HEK293T (cell line): ENCODE measurements at regions not wholly inside any gene's neighbourhood (a gene's known extent, or its start where the extent isn't known, plus 50 kb on each side); places are given as distances from the start of the nearest gene placed in this dataset.

Experiments
- CTCF ChIA-PET: fragments of 350-600 bp; formaldehyde crosslinking; extraction: SDS; loops from one replicate; lab custom pipeline; 2021; ENCODE audit warnings: antibody characterized with exemption, inconsistent platforms; lab: Yijun Ruan, JAX
- POLR2A ChIA-PET: fragments of 350-600 bp; formaldehyde crosslinking; extraction: SDS; loops from one replicate; lab custom pipeline; 2020; ENCODE audit warnings: antibody characterized with exemption, inconsistent platforms; lab: Yijun Ruan, JAX
- DNase-seq: peaks from one replicate; pipeline ENCODE4 v3.0.0; 2012; ENCODE audit warnings: mixed read lengths; ENCODE audit errors: extremely low spot score
- ARNT ChIP-seq: fragments of 450-650 bp; IDR thresholded peaks from 2 replicates; pipeline ENCODE4 v1.6.1; 2017; ENCODE audit warnings: mild to moderate bottlenecking
- BHLHE40 ChIP-seq: fragments of 450-650 bp; IDR thresholded peaks from 2 replicates; pipeline ENCODE4 v1.6.1; 2016; ENCODE audit warnings: mild to moderate bottlenecking, moderate library complexity, borderline replicate concordance
- CTBP1 ChIP-seq: fragments of 450-650 bp; IDR thresholded peaks from 2 replicates; pipeline ENCODE4 v1.6.1; 2016; ENCODE audit warnings: borderline replicate concordance
- ELF4 ChIP-seq: fragments of 450-650 bp; IDR thresholded peaks from 2 replicates; pipeline ENCODE4 v1.6.1; 2017; ENCODE audit warnings: antibody characterized with exemption
- FOXA1 ChIP-seq: fragments of 450-650 bp; IDR thresholded peaks from 2 replicates; pipeline ENCODE4 v1.6.1; 2016; ENCODE audit warnings: mild to moderate bottlenecking
- FOXK2 ChIP-seq: fragments of 450-650 bp; IDR thresholded peaks from 2 replicates; pipeline ENCODE4 v1.6.1; 2016; ENCODE audit warnings: mild to moderate bottlenecking
- FOXM1 ChIP-seq: fragments of 450-650 bp; IDR thresholded peaks from 2 replicates; pipeline ENCODE4 v1.6.1; 2017; ENCODE audit warnings: mild to moderate bottlenecking, borderline replicate concordance
- HDGF ChIP-seq: fragments of 450-650 bp; IDR thresholded peaks from 2 replicates; pipeline ENCODE4 v1.6.1; 2017; ENCODE audit warnings: antibody characterized with exemption, borderline replicate concordance
- L3MBTL2 ChIP-seq: fragments of 450-650 bp; conservative IDR thresholded peaks from 2 replicates; pipeline ENCODE4 v1.6.1; 2016; ENCODE audit warnings: mild to moderate bottlenecking
- LEF1 ChIP-seq: fragments of 450-650 bp; IDR thresholded peaks from 2 replicates; pipeline ENCODE4 v1.6.1; 2017; ENCODE audit warnings: mild to moderate bottlenecking, borderline replicate concordance
- NFRKB ChIP-seq: fragments of 450-650 bp; IDR thresholded peaks from 2 replicates; pipeline ENCODE4 v1.6.1; 2016; ENCODE audit warnings: mild to moderate bottlenecking, moderate library complexity
- PKNOX1 ChIP-seq: fragments of 450-650 bp; IDR thresholded peaks from 2 replicates; pipeline ENCODE4 v1.6.1; 2016
- SP1 ChIP-seq: fragments of 450-650 bp; IDR thresholded peaks from 2 replicates; pipeline ENCODE4 v1.6.1; 2017
- SUZ12 ChIP-seq: fragments of 450-650 bp; IDR thresholded peaks from 2 replicates; pipeline ENCODE4 v1.6.1; 2016; ENCODE audit warnings: mild to moderate bottlenecking
- TARDBP ChIP-seq: fragments of 450-650 bp; IDR thresholded peaks from 2 replicates; pipeline ENCODE4 v1.6.1; 2016
- ZNF384 ChIP-seq: fragments of 450-650 bp; IDR thresholded peaks from 2 replicates; pipeline ENCODE4 v1.6.1; 2016

GRCh38 chr1:87834151-87834550 lies 505.5 kb downstream of the LMO4 start:
- TF ChIP-seq FOXM1: no peak
- TF ChIP-seq SUZ12: no peak
- no peak for TF ChIP-seq TARDBP
- ChIA-PET CTCF (interaction anchor here (1.2 kb wide), 1 partner anchor 19 kb away, joined by 3 read pairs; no protein-coding TSS in a partner anchor), POLR2A (no interaction called here)
- no peak for DNase-seq

GRCh38 chr1:87834941-87835340 lies 506.3 kb downstream of the LMO4 start:
- DNase-seq: no peak
- POLR2A ChIA-PET: no interaction called here
- TF ChIP-seq LEF1 (no peak), FOXM1 (no peak), ARNT (no peak), TARDBP (no peak), BHLHE40 (no peak)
- CTCF ChIA-PET: no interaction called here

- TF ChIP-seq TARDBP (no peak), FOXM1 (no peak), BHLHE40 (no peak), CTBP1 (no peak), FOXA1 (no peak), L3MBTL2 (no peak), NFRKB (no peak), LEF1 (no peak), ZNF384 (no peak), SUZ12 (no peak), HDGF (no peak), ARNT (no peak), PKNOX1 (no peak), FOXK2 (no peak), SP1 (no peak)
- ChIA-PET CTCF (no interaction called here), POLR2A (no interaction called here)
- no peak for DNase-seq
Observed at GRCh38 chr1:87840767-87841166, 512.1 kb downstream of the LMO4 start.

- ChIA-PET CTCF (no interaction called here), POLR2A (no interaction called here)
- TF ChIP-seq ZNF384 (no peak), HDGF (no peak), TARDBP (no peak), SP1 (no peak)
- DNase-seq: no peak
Observed at GRCh38 chr1:87841332-87841731, 512.7 kb downstream of the LMO4 start.

GRCh38 chr1:87842156-87842555 lies 513.5 kb downstream of the LMO4 start:
- TF ChIP-seq PKNOX1: no peak
- TF ChIP-seq BHLHE40: no peak
- no peak for TF ChIP-seq FOXA1
- TF ChIP-seq TARDBP: no peak
- no peak for TF ChIP-seq ELF4
- TF ChIP-seq SP1: no peak
- TF ChIP-seq NFRKB: no peak
- no peak for TF ChIP-seq FOXK2
- no peak for TF ChIP-seq ZNF384
- TF ChIP-seq SUZ12: no peak
- TF ChIP-seq CTBP1: no peak
- no peak for TF ChIP-seq L3MBTL2
- TF ChIP-seq HDGF: no peak
- no peak for TF ChIP-seq FOXM1
- TF ChIP-seq ARNT: no peak
- TF ChIP-seq LEF1: no peak
- ChIA-PET POLR2A (no interaction called here), CTCF (no interaction called here)
- no peak for DNase-seq

- TF ChIP-seq FOXM1: no peak
- TF ChIP-seq FOXA1: no peak
- TF ChIP-seq HDGF: no peak
- TF ChIP-seq SUZ12: no peak
- no peak for TF ChIP-seq L3MBTL2
- no peak for TF ChIP-seq ELF4
- no peak for TF ChIP-seq ARNT
- TF ChIP-seq SP1: no peak
- TF ChIP-seq CTBP1: no peak
- TF ChIP-seq PKNOX1: no peak
- TF ChIP-seq BHLHE40: no peak
- no peak for TF ChIP-seq NFRKB
- TF ChIP-seq FOXK2: no peak
- no peak for TF ChIP-seq ZNF384
- no peak for TF ChIP-seq TARDBP
- TF ChIP-seq LEF1: no peak
- DNase-seq: no peak
- POLR2A ChIA-PET: no interaction called here
- CTCF ChIA-PET: no interaction called here
Observed at GRCh38 chr1:87844251-87844650, 515.6 kb downstream of the LMO4 start.

- CTCF ChIA-PET: no interaction called here
- DNase-seq: peak; percentile 33
- POLR2A ChIA-PET: interaction anchor here (2.9 kb wide), 1 partner anchor 522 kb away, joined by 10 read pairs; the partner anchor contains the start of gene LMO4
- no peak for TF ChIP-seq ARNT
- no peak for TF ChIP-seq FOXK2
- TF ChIP-seq SUZ12: no peak
- no peak for TF ChIP-seq FOXA1
- no peak for TF ChIP-seq NFRKB
- no peak for TF ChIP-seq TARDBP
- TF ChIP-seq SP1: no peak
- TF ChIP-seq CTBP1: no peak
- TF ChIP-seq HDGF: no peak
- no peak for TF ChIP-seq PKNOX1
- TF ChIP-seq LEF1: no peak
- TF ChIP-seq ZNF384: no peak
- TF ChIP-seq FOXM1: no peak
- no peak for TF ChIP-seq ELF4
- TF ChIP-seq L3MBTL2: no peak
- TF ChIP-seq BHLHE40: no peak
Observed at GRCh38 chr1:87851490-87851889, 522.8 kb downstream of the LMO4 start.
